Lower leg skin (tissue), 4 donors: ENCODE measurements at regions not wholly inside any gene's neighbourhood (a gene's known extent, or its start where the extent isn't known, plus 50 kb on each side); places are given as distances from the start of the nearest gene placed in this dataset.

Experiments used
- DNase-seq, 2 donors: peaks; one replicate each; pipeline ENCODE4 v3.0.0-alpha.2; 2019; ENCODE audit warnings: low spot score in 2 of 2
- H3K4me3 ChIP-seq: fragments of 200-600 bp; sonication (generic); 2 replicates; pipeline ENCODE4 v1.5.1; 2017; ENCODE audit warnings: mild to moderate bottlenecking, low read depth; ENCODE audit not compliant: poor library complexity, severe bottlenecking
- POLR2A ChIP-seq, 2 donors: fragments of 450-650 bp; IDR thresholded peaks; one replicate each; pipeline ENCODE4 v1.6.1; 2016 to 2017; ENCODE audit warnings: antibody characterized with exemption in 2 of 2, mild to moderate bottlenecking in 1 of 2, moderate library complexity in 1 of 2
- WGBS, 2 donors: methylation state at CpG; one replicate each; pipeline ENCODE4 v1.1.5; 2018; 5-methylcytosine and 5-hydroxymethylcytosine counted together
- intact Hi-C: fragments of 100-400 bp; cut with DNase I; formaldehyde crosslinking; loops from one replicate; pipeline ENCODE4 v1.15.0; 2023; ENCODE audit warnings: low total_unique reads
- TF ChIP-seq, protein P1 (sequence below), 3 donors: fragments of 450-650 bp; IDR thresholded peaks; one replicate each; pipeline ENCODE4 v1.5.1; 2016; ENCODE audit warnings: antibody characterized with exemption in 3 of 3, mild to moderate bottlenecking in 3 of 3, moderate library complexity in 2 of 3

GRCh38 chr5:133713209-133713608 is 100.9 kb upstream of the FSTL4 start:
- no peak overlapping the region for H3K4me3 ChIP-seq
- no peak for TF ChIP-seq POLR2A (IDR thresholded peaks at IDR 0.05)
- TF ChIP-seq, protein P1, sequence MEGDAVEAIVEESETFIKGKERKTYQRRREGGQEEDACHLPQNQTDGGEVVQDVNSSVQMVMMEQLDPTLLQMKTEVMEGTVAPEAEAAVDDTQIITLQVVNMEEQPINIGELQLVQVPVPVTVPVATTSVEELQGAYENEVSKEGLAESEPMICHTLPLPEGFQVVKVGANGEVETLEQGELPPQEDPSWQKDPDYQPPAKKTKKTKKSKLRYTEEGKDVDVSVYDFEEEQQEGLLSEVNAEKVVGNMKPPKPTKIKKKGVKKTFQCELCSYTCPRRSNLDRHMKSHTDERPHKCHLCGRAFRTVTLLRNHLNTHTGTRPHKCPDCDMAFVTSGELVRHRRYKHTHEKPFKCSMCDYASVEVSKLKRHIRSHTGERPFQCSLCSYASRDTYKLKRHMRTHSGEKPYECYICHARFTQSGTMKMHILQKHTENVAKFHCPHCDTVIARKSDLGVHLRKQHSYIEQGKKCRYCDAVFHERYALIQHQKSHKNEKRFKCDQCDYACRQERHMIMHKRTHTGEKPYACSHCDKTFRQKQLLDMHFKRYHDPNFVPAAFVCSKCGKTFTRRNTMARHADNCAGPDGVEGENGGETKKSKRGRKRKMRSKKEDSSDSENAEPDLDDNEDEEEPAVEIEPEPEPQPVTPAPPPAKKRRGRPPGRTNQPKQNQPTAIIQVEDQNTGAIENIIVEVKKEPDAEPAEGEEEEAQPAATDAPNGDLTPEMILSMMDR (IDR thresholded peaks at IDR 0.05) = no peak
- DNase-seq = peak in 1 of 2 donors; percentile 10
- intact Hi-C loops = no loop called here

- intact Hi-C loops = no loop called here
- peak in 1 of 2 donors; percentile 39 for DNase-seq
- 83 to 87% methylated on average over 7 of the region's 7 CpGs for WGBS, 2 donors
- no peak overlapping the region for H3K4me3 ChIP-seq
- TF ChIP-seq, protein P1 (IDR thresholded peaks at IDR 0.05) = no peak
Measured at GRCh38 chr5:133712562-133712961, 100.2 kb upstream of the FSTL4 start.

- peak in 1 of 2 donors; percentile 79 for DNase-seq
- intact Hi-C loops = no loop called here
- 43 to 47% methylated on average over 2 of the region's 2 CpGs for WGBS, 2 donors
- TF ChIP-seq, protein P1 (IDR thresholded peaks at IDR 0.05) = no peak
- TF ChIP-seq POLR2A (IDR thresholded peaks at IDR 0.05) = no peak
- H3K4me3 ChIP-seq = no peak overlapping the region
Measured at GRCh38 chr5:133709209-133709725, 96.9 kb upstream of the FSTL4 start.

DNA sequence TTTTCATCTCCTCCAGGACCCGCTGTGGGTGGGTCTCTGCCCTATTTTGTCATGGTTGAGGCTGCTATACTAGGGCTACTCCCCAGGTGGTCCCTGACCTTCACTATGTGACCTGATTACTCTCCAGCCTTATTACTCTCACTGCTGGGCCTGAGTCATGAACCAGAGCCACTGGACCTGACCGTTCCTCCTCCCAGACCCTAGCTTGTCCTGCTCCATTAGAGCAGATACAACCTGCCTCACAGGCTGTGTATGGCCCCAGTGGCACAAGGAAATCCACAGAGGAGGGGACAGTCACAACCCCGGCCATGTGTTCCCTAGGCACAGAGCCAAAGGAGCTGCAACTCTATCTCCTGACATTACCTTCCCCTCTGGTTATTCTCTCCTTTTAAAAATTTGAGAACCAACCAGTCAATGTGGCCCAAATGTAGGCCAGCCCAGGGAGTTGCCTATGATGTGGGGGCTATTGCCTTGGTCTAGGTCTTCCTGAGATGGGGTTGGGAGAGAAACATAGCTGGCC is 96.0 kb upstream of the FSTL4 start:
- intact Hi-C loops = no loop called here
- peak in 1 of 2 donors; percentile 25 for DNase-seq
- WGBS, 2 donors = 67 to 70% methylated on average over 3 of the region's 3 CpGs
- TF ChIP-seq, protein P1 (IDR thresholded peaks at IDR 0.05) = no peak
- TF ChIP-seq POLR2A (IDR thresholded peaks at IDR 0.05) = no peak
- no peak overlapping the region for H3K4me3 ChIP-seq

DNA sequence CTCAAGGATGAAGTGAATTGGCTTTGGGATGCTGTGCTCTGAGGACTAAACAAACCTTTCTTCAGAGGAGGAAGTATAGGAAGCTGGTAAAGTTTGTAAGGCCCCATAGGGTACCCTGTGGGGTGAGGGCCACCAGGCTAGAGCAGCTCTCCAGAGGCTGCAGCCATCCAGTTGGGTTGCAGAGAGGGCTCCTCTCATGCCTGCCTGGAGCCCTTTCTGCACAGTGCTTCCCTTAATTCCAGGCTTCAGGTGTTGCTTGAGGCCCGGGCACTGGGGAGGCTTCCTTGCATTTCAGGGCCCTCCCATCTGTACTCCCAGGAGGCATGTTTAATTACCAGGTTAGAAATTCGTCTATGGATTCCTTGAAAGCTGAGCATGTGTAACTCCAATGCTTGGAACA is 95.3 kb upstream of the FSTL4 start:
- 28 to 35% methylated on average over 2 of the region's 2 CpGs for WGBS, 2 donors

More for the DNA sequence above, 95.3 kb upstream of the FSTL4 start:
- intact Hi-C loops = no loop called here
- no peak overlapping the region for H3K4me3 ChIP-seq
- TF ChIP-seq, protein P1 (IDR thresholded peaks at IDR 0.05) = no peak
- TF ChIP-seq POLR2A (IDR thresholded peaks at IDR 0.05) = no peak
- DNase-seq = peak in 1 of 2 donors; percentile 20
